Hepatocyte (in vitro differentiated cells): ENCODE measurements at regions not wholly inside any gene's neighbourhood (a gene's known extent, or its start where the extent isn't known, plus 50 kb on each side); places are given as distances from the start of the nearest gene placed in this dataset.

Source experiments
- EZH2phosphoT487 ChIP-seq: fragments of 200-600 bp; sonication (generic); IDR thresholded peaks from one replicate; pipeline ENCODE4 v1.6.1; 2018; ENCODE audit warnings: antibody characterized with exemption, mild to moderate bottlenecking, low read depth, moderate library complexity; ENCODE audit not compliant: unreplicated experiment, severe bottlenecking
- TF ChIP-seq, protein P1 (sequence below): fragments of 200-600 bp; sonication (generic); IDR thresholded peaks from 2 replicates; pipeline ENCODE4 v1.5.1; 2016; ENCODE audit warnings: antibody characterized with exemption, mild to moderate bottlenecking; ENCODE audit not compliant: poor library complexity

DNA sequence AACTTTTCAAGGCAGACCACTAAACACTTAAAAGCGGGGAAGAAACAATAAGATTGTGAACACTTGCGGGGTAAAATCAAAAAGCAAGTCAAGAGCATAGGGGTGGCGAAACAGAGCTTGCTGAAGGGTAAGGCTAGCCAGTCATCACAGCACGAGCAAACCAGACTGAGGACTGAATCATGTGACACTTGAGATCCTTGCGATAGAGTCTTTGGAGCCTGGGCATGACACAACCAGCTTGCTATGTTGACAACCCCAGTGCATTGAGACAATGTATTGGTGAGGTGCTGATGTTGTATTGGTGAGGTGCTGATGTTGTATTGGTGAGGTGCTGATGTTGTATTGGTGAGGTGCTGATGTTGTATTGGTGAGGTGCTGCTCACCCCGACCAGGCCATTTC is 72.3 kb downstream of the SLIT2 start:
- TF ChIP-seq, protein P1, sequence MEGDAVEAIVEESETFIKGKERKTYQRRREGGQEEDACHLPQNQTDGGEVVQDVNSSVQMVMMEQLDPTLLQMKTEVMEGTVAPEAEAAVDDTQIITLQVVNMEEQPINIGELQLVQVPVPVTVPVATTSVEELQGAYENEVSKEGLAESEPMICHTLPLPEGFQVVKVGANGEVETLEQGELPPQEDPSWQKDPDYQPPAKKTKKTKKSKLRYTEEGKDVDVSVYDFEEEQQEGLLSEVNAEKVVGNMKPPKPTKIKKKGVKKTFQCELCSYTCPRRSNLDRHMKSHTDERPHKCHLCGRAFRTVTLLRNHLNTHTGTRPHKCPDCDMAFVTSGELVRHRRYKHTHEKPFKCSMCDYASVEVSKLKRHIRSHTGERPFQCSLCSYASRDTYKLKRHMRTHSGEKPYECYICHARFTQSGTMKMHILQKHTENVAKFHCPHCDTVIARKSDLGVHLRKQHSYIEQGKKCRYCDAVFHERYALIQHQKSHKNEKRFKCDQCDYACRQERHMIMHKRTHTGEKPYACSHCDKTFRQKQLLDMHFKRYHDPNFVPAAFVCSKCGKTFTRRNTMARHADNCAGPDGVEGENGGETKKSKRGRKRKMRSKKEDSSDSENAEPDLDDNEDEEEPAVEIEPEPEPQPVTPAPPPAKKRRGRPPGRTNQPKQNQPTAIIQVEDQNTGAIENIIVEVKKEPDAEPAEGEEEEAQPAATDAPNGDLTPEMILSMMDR, result no peak
- no peak for TF ChIP-seq EZH2phosphoT487
